ENCODE measurements at regions not wholly inside any gene's neighbourhood (a gene's known extent, or its start where the extent isn't known, plus 50 kb on each side); places are given as distances from the start of the nearest gene placed in this dataset.

DNA sequence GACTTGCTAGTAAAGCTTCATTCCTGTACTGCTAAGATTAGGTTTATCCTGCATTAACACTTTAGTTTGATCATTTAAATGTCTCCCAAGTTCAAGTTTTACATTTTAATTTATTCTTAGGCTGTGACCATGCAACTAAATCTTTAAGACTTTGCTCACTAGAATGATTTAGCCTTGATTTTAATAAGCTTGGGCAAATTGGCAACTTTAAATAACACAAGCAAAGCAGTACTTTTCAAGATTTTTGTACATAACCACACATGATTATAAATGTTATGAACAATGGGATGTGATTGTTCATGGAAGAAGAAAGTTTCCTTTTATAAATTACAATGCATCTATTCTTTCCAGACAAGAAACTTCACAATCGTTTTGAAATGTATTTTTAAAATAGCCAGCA is 948.0 kb upstream of the EPHA7 start:
- no peak overlapping the region for H3K4me2 ChIP-seq
- no peaks in the 10 kb centered on the region for H3K9me3 ChIP-seq (ENCODE audit: low read depth)
- H4K20me1 ChIP-seq (ENCODE audit: low read depth), result no peaks in the 10 kb centered on the region
- no peak overlapping the region for H2AFZ ChIP-seq (replicated peaks)
- Mint-ChIP-seq H3K4me3 (no peak overlapping the region), H3K9me3 (peaks cover 4% of the 10 kb centered on the region), H3K4me1 (no peaks in the 10 kb centered on the region), H3K27me3 (ENCODE audit: insufficient read depth, low read depth) (no peaks in the 10 kb centered on the region), H3K27ac (no peak overlapping the region), H3K36me3 (no peaks in the 10 kb centered on the region)
- H3K4me1 ChIP-seq, result no peaks in the 10 kb centered on the region
- TF ChIP-seq EZH2 (IDR thresholded peaks at IDR 0.05), result no peak
- TF ChIP-seq, protein P1, sequence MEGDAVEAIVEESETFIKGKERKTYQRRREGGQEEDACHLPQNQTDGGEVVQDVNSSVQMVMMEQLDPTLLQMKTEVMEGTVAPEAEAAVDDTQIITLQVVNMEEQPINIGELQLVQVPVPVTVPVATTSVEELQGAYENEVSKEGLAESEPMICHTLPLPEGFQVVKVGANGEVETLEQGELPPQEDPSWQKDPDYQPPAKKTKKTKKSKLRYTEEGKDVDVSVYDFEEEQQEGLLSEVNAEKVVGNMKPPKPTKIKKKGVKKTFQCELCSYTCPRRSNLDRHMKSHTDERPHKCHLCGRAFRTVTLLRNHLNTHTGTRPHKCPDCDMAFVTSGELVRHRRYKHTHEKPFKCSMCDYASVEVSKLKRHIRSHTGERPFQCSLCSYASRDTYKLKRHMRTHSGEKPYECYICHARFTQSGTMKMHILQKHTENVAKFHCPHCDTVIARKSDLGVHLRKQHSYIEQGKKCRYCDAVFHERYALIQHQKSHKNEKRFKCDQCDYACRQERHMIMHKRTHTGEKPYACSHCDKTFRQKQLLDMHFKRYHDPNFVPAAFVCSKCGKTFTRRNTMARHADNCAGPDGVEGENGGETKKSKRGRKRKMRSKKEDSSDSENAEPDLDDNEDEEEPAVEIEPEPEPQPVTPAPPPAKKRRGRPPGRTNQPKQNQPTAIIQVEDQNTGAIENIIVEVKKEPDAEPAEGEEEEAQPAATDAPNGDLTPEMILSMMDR (IDR thresholded peaks at IDR 0.05), result no peak
- TF ChIP-seq EZH2phosphoT487 (IDR thresholded peaks at IDR 0.05), result no peak
- no peaks in the 10 kb centered on the region for H3K36me3 ChIP-seq
- no peak overlapping the region for H3K4me3 ChIP-seq
- DNase-seq (ENCODE audit: low spot score), result no peak
- H3K9ac ChIP-seq, result no peak overlapping the region
- H3K27ac ChIP-seq, result no peak overlapping the region
- no peaks in the 10 kb centered on the region for H3F3A ChIP-seq (ENCODE audit: low read depth)
- no peaks in the 10 kb centered on the region for H3K27me3 ChIP-seq
- H3K79me2 ChIP-seq (ENCODE audit: low read depth), result no peaks in the 10 kb centered on the region

DNA sequence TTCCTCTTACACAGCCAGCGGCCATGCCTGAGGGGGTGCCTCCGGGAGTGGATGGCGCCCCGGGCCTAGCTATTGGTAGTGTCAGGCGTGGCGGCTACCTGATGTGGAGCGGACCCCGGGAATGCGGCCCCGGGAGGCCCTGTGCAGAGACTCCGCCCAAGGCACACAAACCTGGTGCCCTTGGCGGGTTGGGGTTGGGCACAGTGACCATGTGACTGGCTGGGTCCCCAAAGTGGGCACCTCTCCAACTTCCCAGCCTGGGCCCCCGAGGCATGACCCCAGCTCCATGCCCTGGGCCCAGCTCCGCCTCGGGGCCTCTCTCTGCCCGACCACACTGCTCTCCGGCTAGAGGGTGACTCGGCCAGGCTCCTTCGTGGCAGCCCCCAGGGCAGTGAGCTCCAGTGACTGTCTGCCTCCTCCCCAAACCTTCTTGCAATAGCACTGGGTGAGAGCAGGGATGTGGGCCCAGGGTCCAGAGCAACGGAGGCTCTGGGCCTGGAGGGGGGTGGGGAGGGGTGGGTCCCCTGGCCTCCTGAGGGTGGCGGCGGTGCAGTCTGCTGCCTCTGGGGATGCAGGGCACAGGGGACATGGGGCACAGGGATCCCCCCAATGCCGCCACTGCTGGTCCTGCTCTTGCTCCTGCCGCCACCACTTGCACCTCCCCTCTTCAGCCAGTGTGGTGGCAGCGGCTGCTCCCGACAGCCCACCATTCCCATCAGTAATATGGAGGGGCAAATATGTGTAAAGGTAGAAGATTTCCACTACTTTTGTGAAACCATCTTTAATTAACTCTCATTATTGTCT is 942.9 kb upstream of the EPHA7 start:
- TF ChIP-seq EZH2phosphoT487 (IDR thresholded peaks at IDR 0.05) (no peak), EZH2 (IDR thresholded peaks at IDR 0.05) (no peak)
- TF ChIP-seq, protein P1 (IDR thresholded peaks at IDR 0.05), result no peak
- Histone ChIP-seq H3K4me1 (peaks cover 6% of the 10 kb centered on the region), H3F3A (ENCODE audit: low read depth) (no peaks in the 10 kb centered on the region), H3K27me3 (no peaks in the 10 kb centered on the region), H2AFZ (replicated peaks) (no peak overlapping the region), H3K36me3 (no peaks in the 10 kb centered on the region), H3K79me2 (ENCODE audit: low read depth) (no peaks in the 10 kb centered on the region), H3K9me3 (ENCODE audit: low read depth) (no peaks in the 10 kb centered on the region), H3K4me3 (no peak overlapping the region), H3K9ac (no peak overlapping the region), H3K4me2 (no peak overlapping the region), H4K20me1 (ENCODE audit: low read depth) (no peaks in the 10 kb centered on the region), H3K27ac (no peak overlapping the region)
- Mint-ChIP-seq H3K27me3 (ENCODE audit: insufficient read depth, low read depth) (no peaks in the 10 kb centered on the region), H3K4me3 (no peak overlapping the region), H3K27ac (no peak overlapping the region), H3K36me3 (no peaks in the 10 kb centered on the region), H3K9me3 (peaks cover 4% of the 10 kb centered on the region), H3K4me1 (no peaks in the 10 kb centered on the region)
- DNase-seq (ENCODE audit: low spot score), result no peak

DNA sequence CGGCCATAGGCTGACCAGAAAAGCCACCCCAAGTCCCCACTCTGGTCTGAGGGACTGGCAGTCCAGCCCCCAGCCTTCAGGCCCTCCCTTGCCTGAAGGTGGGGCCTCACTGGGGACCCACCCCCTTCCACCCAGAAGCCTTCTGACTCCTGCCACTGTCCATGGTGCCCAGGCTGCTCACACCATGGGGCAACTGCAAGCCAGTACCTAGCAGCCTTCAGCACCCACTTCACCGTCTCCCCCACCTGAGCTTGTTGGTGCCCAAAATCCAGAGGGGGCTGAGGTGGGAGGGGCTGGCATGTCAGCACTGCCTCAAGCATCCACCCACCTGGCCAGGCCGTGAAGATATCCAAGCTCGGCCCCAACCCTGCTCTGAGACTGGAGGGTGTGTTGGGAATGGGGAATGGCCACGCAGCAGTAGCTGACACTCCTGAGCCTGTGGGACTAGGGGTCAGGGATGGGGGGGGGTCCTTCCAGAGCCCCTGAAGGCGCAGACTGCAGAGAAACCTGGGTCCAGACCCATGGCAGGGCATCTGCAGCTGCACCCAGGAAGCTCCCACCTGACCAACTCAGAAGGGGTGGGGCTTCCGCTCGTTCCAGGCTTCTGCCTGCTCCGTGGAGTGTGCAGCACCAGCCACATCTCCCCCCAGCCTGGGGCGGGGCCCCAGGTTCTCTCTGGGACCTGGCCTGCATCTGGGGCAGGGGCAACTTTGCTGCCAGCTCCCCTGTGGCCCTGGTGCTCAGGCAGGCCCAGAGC is 942.1 kb upstream of the EPHA7 start:
- TF ChIP-seq, protein P1 (IDR thresholded peaks at IDR 0.05), result no peak
- TF ChIP-seq EZH2phosphoT487 (IDR thresholded peaks at IDR 0.05) (no peak), EZH2 (IDR thresholded peaks at IDR 0.05) (no peak)
- no peak for DNase-seq (ENCODE audit: low spot score)
- H3K9me3 Mint-ChIP-seq, result peaks cover 4% of the 10 kb centered on the region
- no peaks in the 10 kb centered on the region for H3K79me2 ChIP-seq (ENCODE audit: low read depth)
- H3K27me3 Mint-ChIP-seq (ENCODE audit: insufficient read depth, low read depth), result no peaks in the 10 kb centered on the region
- no peaks in the 10 kb centered on the region for H3K36me3 ChIP-seq
- no peak overlapping the region for H2AFZ ChIP-seq (replicated peaks)
- H3K4me1 ChIP-seq, result peaks cover 7% of the 10 kb centered on the region
- no peaks in the 10 kb centered on the region for H3F3A ChIP-seq (ENCODE audit: low read depth)
- no peak overlapping the region for H3K27ac ChIP-seq
- no peak overlapping the region for H3K9ac ChIP-seq
- no peaks in the 10 kb centered on the region for H4K20me1 ChIP-seq (ENCODE audit: low read depth)
- H3K27ac Mint-ChIP-seq, result no peak overlapping the region
- H3K9me3 ChIP-seq (ENCODE audit: low read depth), result no peaks in the 10 kb centered on the region
- H3K4me2 ChIP-seq, result no peak overlapping the region
- no peaks in the 10 kb centered on the region for H3K36me3 Mint-ChIP-seq
- H3K27me3 ChIP-seq, result no peaks in the 10 kb centered on the region
- H3K4me3 ChIP-seq, result no peak overlapping the region
- H3K4me3 Mint-ChIP-seq, result no peak overlapping the region
- no peaks in the 10 kb centered on the region for H3K4me1 Mint-ChIP-seq

Data from neural progenitor cell (in vitro differentiated cells).